HG02588 (cell line): ENCODE measurements at regions not wholly inside any gene's neighbourhood (a gene's known extent, or its start where the extent isn't known, plus 50 kb on each side); places are given as distances from the start of the nearest gene placed in this dataset.
A peak's percentile ranks its signal among the peaks of the same experiment; 100 is the strongest.

Experiments used
- ATAC-seq: cut with Tn5 transposase; IDR thresholded peaks from one replicate; pipeline ENCODE4 v1.9.1; 2021; ENCODE audit warnings: mild to moderate bottlenecking, moderate library complexity; ENCODE audit not compliant: unreplicated experiment

DNA sequence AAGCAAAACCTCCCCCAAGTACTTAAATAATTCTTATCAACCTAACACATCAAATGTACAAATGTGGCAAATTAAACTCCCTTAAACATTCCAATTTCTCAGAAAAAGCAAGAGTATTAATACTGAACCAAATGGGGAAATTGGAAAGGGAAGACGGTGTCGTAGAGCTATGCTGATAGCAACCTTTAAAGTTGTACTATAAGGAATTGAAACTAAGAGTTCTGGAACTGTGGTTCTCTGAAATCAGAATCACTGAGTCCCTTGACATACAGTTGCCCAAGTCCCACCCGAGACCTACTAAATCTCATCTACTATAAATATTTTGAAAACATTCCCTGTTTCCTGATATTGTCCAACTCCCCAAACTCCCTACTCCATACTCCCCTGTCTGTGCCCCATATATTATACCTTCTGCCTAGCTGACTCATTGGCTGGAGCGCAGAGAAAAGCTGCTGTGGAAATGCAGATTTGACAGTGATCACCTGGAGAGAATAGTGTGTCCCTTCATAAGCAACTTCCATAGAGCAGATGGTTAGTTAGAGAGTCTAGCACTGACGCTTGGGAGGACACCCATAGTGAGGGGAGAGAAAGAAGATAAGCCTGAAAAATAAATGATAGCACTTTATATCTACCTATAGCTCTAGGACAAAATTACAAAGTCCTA is 51.4 kb upstream of the ITM2B start:
- ATAC-seq, result no peak

DNA sequence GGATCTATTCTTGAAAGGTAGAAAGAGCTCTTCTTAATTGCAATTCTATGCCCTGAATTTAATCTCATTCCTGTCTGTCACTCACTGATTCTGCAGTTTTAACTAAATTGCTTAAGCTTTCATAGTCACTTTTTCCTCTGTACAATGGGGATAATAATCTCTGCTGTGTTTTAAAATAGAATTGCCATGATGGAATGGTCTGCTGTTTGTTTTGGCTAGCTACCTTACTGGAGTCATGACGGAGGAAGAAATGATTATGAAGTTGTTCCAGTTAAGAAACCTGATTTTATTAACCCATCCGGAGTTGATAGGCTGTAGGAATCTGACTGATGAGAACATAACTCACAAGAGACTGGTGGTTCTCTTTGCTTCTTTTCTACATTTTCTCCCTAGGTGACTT is 54.9 kb upstream of the ITM2B start:
- ATAC-seq, result no peak

DNA sequence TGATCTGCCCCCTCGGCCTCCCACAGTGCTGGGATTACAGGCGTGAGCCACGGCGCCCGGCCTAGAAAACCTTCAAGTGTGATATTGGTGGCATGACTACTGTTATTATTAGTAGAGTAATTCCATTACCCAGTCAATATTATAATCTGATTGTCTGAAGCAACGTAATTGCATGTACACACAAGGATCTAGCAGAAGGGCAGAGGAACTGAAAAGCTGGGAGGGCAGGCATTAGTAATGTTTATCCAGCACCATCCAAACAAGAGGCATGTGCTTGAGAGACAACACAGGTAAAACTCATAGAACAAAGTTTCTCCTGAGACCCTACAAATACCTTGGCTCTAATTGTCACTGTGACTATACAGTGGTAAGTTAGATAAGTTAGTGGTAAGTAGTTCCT is 56.2 kb upstream of the ITM2B start:
- ATAC-seq, result no peak

GRCh38 chr13:48175185-48175584 is 57.8 kb upstream of the ITM2B start:
- ATAC-seq, result no peak

GRCh38 chr13:48167866-48168265 is 65.1 kb upstream of the ITM2B start:
- no peak for ATAC-seq

GRCh38 chr13:48165727-48166126 is 67.3 kb upstream of the ITM2B start:
- ATAC-seq, result no peak

DNA sequence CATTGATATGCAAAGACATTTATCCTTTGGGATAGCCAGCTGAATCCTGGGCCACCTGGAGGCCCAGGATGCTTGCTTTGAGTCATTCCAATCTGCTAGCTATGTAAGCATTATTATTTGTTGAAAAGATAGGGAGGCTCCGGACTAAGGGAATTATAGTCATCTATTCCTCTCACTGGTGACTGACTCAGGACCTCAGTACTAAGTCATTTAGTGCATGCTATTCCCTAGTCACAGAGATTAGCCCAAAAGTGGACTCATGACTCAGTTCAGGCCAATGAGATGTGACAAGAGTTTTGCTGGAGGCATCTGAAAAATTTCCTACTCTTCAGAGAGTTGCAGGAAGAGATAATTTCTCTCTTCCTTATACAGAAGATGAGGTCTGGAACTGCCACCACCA is 67.9 kb upstream of the ITM2B start:
- ATAC-seq, result no peak

DNA sequence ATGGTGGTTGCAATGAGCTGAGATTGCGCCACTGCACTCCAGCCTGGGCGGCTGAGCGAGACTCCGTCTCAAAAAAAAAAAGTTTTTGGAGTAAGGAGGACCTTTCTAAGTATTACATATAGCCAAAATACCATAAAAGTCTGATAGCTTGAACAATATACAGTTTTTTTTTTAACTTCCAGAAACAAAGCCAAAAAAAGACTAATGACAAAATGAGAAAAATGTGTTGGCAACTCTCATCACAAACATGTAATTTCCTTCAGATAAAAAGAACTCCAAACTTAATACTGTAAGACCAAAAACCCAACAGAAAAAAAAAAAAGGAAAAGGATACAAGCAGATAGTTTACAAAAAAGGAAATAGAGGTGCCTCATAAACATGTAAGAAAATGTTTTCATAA is 68.2 kb upstream of the MED4 start:
- no peak for ATAC-seq

GRCh38 chr13:48162217-48162616 is 67.3 kb upstream of the MED4 start:
- ATAC-seq, result no peak

GRCh38 chr13:48161530-48162179 is 66.8 kb upstream of the MED4 start:
- no peak for ATAC-seq

GRCh38 chr13:48160606-48161278 is 65.8 kb upstream of the MED4 start:
- ATAC-seq, result no peak

DNA sequence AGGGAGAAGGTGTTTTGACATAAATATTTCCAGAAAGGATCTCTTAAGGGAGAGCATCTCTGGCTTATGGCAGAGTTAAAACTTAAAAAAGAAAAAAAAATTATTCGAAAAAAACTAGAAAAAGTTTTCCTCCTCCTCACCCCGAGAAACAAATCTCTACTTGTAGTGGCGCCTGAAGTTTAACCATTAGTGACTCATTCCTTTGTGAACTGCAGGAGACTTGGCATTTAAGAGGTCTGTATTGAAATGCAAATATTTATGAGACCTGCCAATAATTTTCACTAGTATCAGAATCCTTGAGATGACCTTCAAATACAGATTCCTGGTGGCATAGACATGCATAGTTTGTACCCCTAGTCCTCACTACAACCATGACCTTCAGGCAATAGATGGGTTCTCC is 64.9 kb upstream of the MED4 start:
- no peak for ATAC-seq

DNA sequence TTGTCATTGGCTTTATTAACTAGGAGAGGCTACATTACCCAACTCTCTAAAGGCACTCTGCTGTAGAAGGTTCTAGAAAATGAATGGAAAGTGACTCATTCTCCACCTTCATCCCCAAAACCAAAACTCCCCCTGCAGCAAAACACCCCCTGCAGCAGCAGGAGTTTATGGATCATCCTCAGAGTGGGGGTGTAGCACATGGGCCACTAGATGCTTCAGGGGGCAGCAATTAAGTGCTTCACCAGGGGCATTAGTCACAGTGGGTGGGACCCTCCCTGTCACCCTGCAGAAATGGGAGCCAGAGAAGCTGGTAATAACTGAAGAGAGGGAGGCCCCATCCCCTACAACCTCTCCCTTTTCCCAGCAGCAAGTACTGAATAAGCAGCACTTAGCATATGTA is 64.5 kb upstream of the MED4 start:
- no peak for ATAC-seq

DNA sequence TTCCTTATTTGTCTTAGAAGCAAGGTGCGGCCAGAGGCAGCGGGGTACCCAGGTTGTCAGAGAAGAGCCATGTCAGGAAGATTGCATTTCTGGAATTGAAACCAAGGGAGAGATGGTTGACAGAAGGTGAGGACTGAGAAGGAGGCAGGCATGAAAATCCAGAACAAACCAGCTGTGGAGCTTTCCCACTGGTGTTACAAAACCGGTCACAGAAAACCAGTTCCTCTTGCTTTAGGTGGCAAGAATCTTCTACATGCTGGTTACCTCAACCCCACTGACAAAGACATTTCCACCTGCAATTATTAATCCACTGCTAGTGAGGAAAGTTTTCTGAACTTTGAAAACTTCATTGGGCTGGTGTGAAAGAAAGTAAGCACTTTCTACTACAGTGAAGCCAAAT is 64.0 kb upstream of the MED4 start:
- ATAC-seq, result no peak

DNA sequence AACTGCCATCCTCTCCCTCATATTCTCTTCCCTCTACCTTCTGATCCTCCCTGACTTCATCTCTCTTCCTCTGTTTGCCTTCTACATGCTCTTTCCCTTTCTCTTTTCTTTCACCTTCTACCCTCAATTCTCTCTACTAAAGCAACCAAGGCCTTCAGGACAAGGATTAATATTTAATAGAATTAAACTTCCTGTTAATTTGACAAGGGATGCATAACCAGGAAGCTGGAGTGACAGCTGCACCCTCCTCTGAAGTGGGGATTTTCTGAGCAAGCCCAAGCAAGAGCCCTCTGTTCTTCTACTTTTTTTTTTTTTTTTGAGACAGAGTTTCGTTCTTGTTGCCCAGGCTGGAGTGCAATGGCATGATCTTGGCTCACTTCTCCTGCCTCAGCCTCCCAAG is 63.4 kb upstream of the MED4 start:
- peak; percentile 59 for ATAC-seq

DNA sequence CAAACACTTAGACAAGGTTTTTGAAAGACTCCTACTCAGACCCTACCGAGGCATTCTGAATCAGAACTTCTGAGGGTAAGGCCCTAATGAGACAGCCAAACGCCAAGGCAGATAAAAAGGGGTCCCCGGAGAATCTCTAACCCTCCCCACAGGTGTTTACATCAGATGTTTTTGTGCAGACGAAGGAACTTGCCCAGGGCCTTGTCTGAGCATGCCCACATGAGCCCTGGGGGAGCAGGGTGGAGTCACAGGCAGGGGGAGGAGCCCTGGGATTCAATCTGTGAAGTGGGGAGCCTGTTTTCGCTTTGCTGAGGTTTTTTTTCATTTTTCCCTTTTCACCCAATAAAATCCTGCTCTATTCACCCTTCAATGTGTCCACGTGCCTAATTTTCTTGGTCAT is 61.6 kb upstream of the MED4 start:
- ATAC-seq, result peak; percentile 48

GRCh38 chr13:48155848-48156247 is 60.9 kb upstream of the MED4 start:
- ATAC-seq, result no peak

DNA sequence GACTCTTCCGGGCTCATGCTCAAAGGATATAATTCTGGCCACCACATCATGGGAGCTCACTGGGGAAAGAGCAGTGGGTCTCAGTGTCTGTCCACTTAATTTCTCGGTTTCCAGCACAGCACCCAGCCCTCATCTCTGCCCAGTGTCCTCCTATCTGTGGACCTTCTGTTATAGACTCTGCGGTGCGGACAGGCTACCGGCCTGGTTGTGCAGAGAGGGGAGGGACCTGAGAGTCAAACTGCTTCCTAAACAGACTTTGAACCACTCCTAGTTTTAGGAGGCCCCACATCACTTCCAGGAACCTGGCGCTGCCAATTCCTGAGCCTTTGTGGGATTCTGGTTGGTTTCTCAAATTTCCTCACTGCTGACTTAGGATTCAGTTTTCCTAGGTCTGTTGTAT is 59.8 kb upstream of the MED4 start:
- no peak for ATAC-seq

- no peak for ATAC-seq
These were observed 58.3 kb upstream of the MED4 start for GRCh38 chr13:48153186-48153585.

GRCh38 chr13:48151363-48152161 is 56.7 kb upstream of the MED4 start:
- no peak for ATAC-seq

DNA sequence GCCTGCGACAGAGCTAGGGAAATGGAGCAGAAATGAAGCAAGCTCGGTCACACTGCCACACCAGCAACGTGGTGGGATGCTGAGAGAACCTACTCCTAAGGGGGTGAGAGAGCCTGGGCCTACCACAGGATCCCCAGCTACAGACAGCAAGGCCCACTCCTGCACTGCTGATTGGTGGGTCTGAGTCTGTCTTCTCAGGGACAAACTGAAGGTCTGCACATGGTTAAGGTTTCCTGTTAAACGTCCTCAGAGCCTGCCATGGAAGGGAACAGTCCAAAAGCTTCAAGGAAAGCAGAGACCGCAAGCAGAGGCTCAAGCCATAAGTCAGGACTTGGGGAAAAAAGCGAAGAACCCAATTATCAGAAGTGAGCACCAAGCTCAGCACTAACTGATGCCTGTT is 53.5 kb upstream of the MED4 start:
- ATAC-seq, result no peak

- ATAC-seq, result no peak
These were observed 51.7 kb upstream of the MED4 start for GRCh38 chr13:48146636-48147035.
